Endothelial cell of hepatic sinusoid (primary cell): ENCODE measurements at regions not wholly inside any gene's neighbourhood (a gene's known extent, or its start where the extent isn't known, plus 50 kb on each side); places are given as distances from the start of the nearest gene placed in this dataset.

Source experiments
- in situ Hi-C: cut with HindIII; loops from 2 replicates; pipeline ENCODE4 v1.10.0; 2017; ENCODE audit warnings: low sequenced_read_pairs

DNA sequence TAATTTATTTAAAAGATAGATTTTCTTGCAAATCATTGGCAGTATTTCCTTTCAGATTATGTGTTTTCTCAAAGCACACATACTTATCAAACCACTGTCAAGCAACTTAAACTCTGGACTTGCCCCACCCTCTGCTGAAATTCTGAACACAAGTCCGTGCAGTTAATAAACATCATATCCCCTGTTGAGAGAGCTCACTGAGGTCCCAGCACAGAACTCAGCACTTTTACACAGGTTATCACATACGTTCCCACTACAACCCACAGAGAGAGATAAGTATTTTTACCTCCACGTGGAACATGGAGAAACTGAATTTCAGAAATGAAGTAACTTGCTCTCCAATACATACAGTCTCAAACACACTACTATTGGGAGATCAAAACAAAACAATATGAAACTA, 267.6 kb upstream of the IGF1R start:
- in situ Hi-C loops: loop anchor here (5.0 kb wide), 1 partner anchor 48 kb away; no protein-coding TSS in a partner anchor

DNA sequence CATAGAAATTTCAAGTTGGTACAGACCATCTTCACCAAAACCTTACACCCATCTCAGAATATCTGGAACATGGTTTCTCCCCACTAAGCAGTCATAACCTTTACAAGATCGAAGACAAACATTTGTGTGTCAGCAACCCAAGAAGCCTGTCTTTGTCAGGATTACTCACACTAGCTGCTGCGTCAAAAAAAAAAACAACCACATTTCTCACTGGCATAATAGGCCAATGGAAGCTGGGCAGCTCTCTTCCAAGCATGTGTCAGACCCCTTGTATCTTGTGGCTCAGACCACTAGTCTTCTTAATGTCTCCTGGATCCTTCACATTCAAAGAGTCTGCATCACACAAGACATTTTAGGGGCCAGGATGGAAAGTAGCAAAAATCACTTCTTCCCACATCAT, 266.9 kb upstream of the IGF1R start:
- in situ Hi-C loops: loop anchor here (5.0 kb wide), 1 partner anchor 49 kb away; no protein-coding TSS in a partner anchor

DNA sequence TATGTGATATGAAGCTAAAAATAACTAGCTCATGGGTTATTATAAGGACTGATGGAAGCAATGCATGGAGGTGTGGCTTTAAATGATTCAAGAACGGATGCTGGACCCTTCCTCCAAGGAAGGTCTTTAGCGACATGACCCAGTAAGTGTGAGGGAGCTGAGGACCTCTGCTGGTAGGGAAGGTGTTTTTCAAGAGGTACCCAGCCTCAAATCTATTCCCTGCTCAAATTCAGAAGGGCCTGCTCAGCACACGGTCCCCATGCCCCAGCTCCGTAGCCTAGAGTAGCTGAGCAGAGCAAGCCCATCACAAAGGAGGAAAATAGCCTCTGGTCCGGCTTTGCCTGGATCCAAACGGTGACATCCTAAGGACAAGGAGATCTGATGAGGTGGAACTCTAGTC, 266.2 kb upstream of the IGF1R start:
- in situ Hi-C loops: loop anchor here (5.0 kb wide), 1 partner anchor 50 kb away; no protein-coding TSS in a partner anchor

GRCh38 chr15:98383571-98383970, 264.8 kb upstream of the IGF1R start:
- in situ Hi-C loops: loop anchor here (5.0 kb wide), 1 partner anchor 51 kb away; no protein-coding TSS in a partner anchor

- in situ Hi-C loops: loop anchor here (5.0 kb wide), 1 partner anchor 52 kb away; no protein-coding TSS in a partner anchor
Measured at GRCh38 chr15:98384328-98385029, 263.9 kb upstream of the IGF1R start.

- in situ Hi-C loops: no loop called here
Measured at GRCh38 chr15:98385752-98386381, 262.5 kb upstream of the IGF1R start.

DNA sequence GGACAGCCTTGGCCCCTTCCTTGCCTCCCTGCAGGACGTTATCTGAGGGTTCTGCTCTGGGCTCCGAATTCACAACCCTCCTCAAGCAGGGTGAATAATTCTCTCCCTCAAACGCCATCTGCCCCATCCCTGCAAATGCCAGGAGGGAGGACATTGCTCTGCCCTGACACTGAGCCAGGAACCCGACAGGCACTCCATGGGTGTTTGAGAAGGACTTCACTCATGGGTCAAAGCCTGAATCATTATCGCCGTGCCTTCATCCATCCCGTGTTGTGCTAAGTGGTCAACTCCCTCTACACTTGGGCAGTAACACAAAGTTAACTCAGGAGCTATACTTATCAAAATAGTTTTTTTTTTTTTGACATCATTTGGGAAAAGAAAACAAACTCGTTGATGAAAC, 261.8 kb upstream of the IGF1R start:
- in situ Hi-C loops: no loop called here

DNA sequence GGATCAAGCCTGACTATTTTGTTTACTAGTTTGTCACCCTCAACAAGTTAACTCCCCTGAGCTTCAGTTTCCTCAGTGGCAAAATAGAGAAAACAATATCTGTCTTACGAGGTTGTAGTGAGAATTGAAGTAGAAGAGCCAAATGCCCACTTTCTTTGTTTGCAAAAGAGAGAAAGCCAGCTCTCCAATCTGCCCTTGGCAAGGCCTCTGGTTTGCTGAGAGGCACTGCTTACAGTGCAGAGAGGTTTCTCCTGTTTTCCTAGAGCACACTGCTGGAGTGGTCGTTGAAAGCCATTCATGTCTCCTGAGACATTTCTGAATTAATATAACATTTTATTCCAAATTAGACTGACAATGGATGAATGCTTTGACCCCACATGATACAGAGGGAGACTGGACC, 260.5 kb upstream of the IGF1R start:
- in situ Hi-C loops: no loop called here

DNA sequence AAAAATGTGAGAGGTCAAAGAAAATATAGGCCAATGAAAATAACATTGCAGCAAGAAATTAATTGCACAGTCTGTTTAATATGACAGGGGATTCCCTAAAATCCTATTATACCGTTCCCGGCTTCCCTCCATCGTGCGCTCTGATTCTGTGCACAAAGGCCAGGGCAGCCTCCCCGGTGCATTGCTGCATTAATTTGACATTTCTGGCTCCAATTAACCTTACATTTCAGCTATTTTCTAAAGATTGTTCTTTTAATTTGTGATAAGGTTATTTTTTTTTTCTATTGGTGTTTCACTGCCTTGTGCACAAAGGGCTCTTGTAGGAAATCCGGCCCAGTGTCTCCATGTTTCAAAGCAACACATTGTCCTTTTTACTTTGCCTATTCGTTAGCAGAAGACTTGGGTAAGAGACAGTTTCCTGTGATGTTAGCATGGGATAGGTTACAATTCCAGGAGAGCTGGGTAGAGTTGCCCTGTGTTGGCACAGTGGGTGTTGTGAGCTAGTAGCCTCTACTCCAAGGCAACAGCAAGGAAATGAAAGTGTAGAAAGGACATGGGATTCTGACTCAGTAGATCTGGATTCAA, 257.3 kb upstream of the IGF1R start:
- in situ Hi-C loops: no loop called here

DNA sequence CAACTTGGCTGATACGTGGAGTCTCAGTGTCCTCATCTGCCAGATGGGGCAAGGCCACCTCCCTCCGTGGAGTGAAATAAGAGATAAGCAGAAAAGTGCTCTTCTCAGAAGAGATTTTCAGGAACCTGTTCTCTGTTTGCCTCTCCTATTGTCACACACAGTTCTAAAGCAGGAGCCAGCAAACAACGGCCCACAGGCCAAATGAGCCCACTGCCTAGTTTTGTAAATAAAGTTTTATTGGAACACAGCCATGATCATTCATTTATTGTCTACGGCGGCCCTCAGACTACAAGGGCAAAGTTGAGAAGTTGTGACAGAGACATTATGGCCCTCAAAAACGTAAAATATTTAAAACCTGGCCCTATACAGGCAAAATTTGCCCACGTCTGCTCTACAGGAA, 256.8 kb upstream of the IGF1R start:
- in situ Hi-C loops: no loop called here

GRCh38 chr15:98393471-98393870, 254.9 kb upstream of the IGF1R start:
- in situ Hi-C loops: no loop called here

DNA sequence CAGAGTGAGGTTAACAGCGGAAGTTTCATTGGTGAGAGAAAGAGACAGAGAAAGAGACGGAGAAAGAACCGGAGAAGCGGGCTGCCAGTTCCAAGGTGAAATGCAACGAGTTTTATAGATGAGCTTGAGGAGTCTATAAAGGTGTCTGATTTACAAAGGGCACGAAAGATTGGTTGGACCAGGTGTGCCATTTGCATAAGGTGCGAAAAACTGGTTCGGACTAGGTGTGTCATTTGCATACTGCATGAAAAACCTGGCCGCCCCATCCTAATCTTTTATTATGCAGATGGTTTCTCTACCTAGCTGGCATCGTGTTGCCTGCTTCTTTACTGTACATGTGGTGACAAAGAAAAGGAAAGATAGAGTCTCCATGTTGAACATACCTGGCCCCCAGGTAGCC, 253.8 kb upstream of the IGF1R start:
- in situ Hi-C loops: no loop called here

DNA sequence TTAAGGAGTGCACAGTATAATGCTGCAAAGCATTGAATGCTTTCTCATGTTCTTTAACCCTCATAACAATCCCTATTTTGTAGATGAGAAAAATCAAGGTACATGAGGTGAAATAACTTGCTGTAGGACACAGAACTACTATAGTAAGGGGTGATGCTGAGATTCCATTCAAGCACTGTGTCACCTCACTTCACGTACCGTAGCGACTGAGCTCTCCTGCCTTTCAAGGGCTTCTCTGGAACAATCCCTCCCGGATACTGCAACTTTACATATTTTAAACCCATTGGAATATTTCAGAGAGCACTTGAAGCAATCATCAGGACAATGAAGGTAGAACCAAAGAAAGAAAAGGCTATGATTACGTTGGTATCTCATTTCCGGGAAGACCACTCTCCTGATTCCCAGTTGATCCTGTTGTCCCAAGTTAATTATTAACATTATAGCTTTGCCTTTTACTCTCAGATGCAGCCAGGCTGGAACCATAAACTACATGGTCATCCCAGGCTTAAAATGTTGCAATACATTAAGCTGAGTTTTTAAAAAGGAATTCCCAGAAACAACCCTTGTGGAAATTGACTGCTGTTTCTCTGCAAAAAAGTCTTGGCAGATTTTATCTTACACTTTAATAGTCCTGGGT, 252.2 kb upstream of the IGF1R start:
- in situ Hi-C loops: no loop called here

- in situ Hi-C loops: no loop called here
Measured at GRCh38 chr15:98397419-98397818, 250.9 kb upstream of the IGF1R start.

GRCh38 chr15:98398056-98398455, 250.3 kb upstream of the IGF1R start:
- in situ Hi-C loops: no loop called here

DNA sequence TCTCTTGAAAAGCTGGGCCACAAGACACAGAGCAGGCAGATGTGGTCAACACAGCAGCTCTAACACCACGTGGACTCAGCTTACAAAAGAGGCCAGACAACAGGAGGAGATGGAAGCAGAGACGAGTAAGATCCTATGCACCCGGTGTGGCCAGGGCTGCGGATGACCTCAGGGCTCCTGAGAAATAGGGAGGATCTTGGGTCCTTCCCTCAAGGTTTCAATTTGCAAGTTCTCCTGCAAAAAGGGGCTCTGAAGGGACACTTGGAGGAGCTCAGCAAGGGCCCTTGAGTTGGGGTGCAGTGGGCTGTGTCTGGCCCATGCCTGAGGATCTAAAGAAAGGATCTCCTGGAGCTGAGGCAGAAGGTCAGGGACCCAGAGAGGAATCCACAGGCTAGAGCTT, 249.5 kb upstream of the IGF1R start:
- in situ Hi-C loops: no loop called here

DNA sequence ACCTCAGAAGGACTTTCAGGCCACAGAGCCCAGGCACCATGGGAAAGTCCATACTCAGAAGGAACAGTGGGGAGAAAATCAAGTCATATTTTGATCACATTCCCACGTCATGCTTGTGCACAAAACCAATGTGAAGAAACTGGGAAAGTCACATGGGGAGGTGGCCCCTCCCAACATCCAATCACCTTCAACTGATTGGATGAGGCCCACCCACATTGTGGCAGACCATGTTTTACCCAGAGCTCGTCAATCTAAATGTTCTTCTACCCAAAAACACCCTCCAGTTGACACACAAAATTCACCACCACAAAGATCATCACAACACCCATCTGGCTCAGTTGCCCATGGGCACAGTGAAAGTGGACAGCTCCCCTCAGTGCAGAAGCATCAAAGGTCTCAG, 248.2 kb upstream of the IGF1R start:
- in situ Hi-C loops: no loop called here

- in situ Hi-C loops: no loop called here
Measured at GRCh38 chr15:98401029-98401428, 247.3 kb upstream of the IGF1R start.

- in situ Hi-C loops: no loop called here
Measured at GRCh38 chr15:98402486-98402885, 245.9 kb upstream of the IGF1R start.

DNA sequence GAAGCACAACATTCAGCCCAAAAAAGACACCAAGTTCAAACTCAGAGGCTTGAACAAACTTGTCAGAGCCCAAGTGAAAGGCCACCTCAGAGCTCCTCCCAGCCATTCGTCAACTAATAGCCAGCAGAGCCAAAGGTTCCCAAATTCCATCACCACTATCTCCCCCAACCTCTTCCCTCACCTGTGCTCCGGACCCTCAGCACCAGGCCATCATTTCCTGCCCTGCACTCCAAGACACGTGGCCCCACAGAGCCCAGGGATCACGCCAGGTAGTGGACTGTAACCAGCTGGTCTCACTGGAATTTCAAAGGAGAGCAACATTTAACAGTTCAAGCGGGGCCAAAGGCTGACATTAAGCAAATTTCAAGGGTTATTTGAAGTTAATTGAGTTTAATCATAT, 245.2 kb upstream of the IGF1R start:
- in situ Hi-C loops: no loop called here

- in situ Hi-C loops: no loop called here
Measured at GRCh38 chr15:98403569-98403968, 244.8 kb upstream of the IGF1R start.

DNA sequence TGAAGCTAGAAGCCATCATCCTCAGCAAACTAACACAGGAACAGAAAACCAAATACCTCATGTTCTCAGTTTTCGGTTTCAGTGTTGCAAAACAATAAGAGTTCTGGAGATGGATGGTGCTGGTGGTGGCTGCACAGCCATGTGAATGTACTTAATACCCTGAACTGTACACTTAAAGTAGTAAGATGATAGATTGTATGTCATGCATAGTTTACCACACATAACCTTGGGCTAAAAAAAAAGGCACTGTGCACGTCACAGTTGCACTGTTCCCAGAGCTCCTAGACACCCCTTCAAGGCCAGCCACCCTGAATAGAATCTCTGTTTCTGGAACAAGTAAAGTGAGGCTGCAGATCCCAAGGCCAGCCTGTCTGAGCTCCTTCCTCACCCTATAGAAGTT, 243.3 kb upstream of the IGF1R start:
- in situ Hi-C loops: no loop called here
